GM21515 (cell line): ENCODE measurements at regions not wholly inside any gene's neighbourhood (a gene's known extent, or its start where the extent isn't known, plus 50 kb on each side); places are given as distances from the start of the nearest gene placed in this dataset.

Experiments
- ATAC-seq: cut with Tn5 transposase; IDR thresholded peaks from one replicate; pipeline ENCODE4 v1.9.1; 2021; ENCODE audit not compliant: unreplicated experiment

DNA sequence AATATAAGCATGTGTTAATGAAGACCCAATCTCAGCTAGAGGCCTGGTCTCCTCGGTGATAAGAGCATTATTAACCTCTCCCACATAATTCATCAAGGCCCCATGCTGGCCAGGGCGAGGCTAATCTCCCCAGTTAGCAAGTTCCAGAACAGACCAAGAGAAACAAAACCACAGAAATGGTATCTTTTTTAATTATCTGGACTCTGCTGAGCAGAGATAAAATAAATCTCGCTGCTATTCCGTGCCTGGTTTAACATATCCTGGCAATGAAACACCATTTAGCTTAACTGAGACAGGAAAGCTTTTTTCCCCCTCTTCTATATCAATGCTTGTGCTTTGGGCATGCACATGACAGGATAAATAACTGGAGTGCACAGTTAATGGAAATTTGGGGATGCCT, 72.5 kb upstream of the ARHGEF3 start:
- ATAC-seq, result no peak

DNA sequence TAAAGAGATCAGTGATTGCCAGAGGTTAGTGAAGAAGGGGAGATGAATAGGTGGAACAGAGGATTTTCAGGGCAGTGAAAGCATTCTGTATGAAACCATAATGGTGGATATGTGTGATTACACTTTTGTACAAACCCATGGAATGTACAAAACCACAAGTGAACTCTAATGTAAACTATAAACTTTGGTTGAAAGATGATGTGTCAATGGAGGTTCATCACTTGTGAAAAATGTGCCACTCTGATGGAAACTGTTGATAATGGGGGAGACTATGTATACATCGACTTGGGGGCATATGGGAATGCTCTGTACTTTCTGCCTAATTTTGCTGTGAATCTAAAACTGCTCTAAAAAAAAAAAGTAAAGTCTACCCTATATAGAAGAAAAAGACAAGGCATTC, 68.7 kb upstream of the ARHGEF3 start:
- no peak for ATAC-seq

DNA sequence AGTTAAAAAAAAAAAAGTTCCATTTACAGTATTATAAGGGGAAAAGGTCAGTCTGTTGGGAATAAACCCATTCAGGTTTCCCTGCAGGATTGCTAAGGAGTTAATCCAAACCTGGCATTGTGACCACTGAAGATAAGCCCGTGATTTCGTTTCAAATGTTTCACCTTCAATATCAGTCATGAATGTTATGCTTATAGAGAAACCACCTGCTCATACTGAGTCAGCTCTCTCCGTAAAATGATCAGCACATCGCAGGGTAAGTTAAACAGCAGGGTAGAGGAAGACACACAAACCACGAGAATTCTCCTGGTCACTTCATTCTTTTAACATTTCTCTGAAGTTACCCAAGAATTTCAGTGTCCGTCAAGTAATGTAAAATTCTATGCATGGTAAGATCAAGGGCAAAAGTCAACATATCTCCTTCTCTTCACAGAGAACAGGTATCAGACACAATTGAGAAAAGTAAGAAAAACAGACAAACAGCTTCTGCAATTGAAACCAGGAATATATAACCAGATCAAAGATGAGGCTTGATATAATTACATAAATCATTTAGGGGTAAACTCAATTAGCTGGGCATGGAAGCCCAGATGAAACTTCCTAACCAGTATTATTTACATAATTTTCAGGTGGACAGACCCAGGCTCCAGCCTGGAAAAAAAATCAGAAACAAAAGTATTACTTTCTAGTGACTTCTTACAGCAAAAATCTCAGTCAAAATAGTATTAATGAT, 67.6 kb upstream of the ARHGEF3 start:
- ATAC-seq, result no peak

DNA sequence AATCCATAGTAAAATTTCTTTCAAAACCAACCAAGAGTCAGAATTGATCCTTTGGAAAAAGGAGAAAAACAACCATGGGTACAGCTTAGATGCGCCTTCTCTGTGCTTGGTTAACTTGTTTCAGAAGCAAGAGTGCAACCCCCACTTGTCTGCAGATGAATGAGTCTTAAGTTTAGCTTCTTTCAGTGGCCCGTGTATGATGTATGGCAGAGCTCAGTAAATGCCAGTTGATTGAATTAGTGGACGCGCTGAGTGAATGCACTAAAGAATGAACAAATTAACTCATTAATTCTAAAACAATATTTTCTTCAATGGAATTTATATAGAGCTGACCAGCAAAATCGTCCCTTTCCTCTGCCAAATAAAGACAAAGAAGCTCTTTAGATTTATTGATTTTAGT, 67.0 kb upstream of the ARHGEF3 start:
- ATAC-seq, result no peak

DNA sequence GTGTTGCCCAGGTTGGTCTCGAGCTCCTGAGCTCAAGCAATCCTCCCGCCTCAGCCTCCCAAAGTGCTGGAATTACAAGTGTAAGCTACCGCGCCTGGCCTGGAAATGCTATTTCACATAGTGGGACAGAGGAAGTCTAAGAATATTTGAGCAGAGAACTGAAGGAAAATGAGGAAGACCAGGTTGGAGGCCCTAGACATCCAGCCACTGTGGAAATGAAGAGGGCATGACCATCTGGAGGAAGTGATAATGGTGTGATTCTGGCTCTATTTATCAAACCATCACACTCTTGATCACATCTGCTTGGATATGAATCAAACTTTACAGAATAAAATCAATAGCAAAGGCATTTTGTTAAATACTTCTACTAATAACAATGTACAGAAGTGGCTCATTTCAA, 65.9 kb upstream of the ARHGEF3 start:
- ATAC-seq, result no peak

DNA sequence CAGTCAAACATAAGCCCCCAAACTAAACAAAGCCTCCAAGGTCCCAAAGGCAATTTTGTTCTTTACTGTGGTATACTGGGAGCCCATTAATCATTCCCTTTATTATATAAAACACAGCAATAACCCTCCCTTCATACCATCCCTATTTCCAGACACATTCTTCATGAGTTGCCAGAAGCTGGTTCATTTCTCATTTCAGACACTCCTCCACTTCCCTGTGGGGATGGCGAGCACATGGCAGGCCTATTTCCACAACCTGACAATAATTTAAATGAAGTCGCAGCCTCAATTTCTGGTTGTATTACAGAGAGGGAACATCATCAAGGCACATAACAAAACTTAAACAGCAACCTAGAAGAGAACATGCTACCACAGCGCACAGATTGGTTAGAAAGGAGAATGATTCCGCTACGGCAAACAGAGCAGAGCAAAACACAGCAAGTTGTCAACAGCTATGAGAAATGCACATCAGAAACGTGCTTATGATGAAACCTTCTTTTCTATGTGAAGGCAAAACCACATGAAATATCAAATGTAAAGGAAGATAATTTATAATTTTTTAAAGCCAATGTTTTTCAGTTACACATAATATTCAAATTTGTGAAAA, 63.3 kb upstream of the ARHGEF3 start:
- ATAC-seq, result no peak

DNA sequence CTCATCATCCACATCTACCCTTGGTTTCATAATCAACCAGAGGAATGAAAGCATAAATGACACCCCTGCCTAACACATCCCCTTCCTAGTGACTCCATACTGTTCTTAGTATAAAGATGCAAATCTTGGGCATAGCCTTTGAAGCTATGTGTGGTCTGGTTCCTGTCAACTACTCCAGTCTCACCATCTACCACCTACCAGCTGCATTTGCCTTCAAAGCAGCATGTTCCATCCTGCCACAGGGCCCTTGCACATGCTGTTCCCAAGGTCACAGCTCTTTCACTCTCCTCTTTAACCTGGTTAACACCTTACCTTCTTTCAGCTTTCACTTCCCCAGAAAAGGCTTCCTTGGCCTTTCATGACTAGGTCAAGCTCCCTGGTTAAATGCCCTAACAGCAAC, 62.3 kb upstream of the ARHGEF3 start:
- no peak for ATAC-seq

DNA sequence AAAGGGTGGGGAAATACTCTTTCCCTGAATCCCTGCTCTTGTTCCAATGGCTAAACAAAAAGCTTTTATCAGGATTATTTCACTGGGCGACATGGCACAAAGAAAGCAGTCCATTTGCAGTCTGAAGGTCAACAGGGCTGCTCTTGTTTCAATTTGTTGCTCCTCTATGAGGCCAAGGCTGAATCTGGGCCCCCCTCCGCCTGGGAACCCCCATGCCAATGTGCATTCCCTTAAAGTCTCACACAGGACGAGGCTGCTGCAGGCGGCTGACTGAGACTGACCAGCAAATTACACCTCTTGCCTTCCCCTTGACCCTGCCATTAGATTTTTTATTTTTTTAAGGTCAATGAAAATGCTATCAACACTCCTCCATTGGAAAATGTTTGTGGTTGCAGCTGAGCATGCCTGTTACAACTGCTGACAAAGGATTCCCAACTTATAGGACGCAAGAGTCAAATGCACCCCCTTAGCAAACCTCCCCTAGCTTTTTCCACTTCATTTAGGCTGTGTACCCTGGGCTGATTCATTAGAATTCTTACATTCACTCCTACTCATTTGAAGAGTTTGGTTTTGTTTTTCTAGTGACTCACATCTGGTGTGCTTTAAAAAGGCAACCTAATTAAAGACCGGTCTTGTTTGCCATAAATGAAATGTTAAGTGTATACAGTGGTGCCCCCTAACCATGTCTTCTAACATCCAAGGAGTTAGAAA, 60.8 kb upstream of the ARHGEF3 start:
- ATAC-seq, result no peak

DNA sequence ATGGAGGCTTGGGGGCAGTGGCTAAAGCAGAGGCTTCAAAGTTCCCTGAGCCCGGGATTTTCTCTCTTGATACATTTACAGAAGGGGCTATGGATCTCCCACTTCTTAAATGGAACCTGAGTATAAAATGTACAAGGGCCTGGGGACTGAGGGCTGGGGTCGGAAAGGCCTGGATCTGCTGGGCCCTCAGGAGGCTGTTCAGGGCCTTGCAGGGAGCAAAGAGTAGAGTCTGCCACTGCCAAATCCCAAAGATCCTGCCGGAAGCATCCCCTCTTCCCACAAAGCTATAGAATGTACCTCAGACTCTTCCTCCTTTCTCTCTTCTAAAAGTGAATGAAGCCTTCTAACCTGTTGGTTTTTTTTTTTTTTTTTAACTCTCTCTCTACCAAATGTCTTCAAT, 59.8 kb upstream of the ARHGEF3 start:
- ATAC-seq, result no peak

DNA sequence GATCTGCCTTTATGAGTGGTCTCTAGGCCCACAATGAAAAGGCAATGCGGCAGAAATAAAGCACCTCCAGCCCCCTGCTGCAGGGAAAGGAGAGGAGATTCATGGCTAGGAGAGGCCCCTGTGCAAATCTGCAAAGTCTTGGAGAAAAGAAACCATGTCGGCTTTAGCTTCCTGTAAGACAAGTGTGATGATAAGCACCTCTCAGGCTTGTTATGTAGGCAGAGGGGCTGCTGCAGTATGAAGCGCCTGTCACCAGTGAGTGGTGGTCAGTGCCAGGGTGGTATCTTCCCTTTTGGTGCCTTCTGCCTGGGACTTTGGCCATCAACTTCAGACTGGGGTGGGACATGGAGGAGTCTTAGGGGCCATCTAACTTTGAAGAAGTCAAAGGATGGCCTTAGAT, 59.2 kb upstream of the ARHGEF3 start:
- no peak for ATAC-seq

DNA sequence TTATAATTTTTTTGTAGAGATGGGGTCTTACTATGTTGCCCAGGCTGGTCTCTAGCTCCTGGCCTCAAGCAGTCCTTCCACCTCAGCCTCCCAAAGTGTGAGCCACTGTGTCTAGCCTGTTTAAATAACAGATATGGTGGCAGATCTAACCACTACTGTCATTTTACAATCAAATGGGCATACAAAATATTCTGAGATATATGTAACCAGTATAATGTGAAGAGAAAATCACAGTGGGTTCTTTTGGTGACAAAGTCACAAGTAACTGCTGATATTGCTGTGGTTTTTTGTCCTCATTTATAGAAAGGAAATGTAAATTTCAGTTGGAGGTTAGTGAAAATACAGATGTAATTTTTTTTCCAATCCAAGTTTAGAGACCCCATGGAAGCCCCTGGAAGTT, 58.6 kb upstream of the ARHGEF3 start:
- ATAC-seq, result no peak

DNA sequence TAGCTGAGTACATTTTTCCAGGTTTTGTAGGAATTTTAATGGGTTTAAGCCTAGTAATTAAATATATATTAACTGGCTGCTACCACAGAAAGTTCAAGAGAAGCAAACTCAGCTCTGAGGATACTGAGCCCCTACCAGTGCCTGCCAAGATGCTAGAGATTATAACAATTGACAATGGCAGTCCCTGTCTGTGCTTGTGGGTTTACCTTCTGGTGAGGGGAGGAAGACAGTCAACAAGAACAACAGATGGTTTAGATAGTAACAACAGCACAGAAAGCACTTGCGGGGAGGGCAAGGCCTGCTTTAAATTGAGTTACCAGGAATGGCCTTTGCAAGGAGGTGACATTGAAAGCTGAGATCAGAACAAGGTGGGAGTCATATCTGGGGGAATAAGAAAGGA, 56.6 kb upstream of the ARHGEF3 start:
- no peak for ATAC-seq

DNA sequence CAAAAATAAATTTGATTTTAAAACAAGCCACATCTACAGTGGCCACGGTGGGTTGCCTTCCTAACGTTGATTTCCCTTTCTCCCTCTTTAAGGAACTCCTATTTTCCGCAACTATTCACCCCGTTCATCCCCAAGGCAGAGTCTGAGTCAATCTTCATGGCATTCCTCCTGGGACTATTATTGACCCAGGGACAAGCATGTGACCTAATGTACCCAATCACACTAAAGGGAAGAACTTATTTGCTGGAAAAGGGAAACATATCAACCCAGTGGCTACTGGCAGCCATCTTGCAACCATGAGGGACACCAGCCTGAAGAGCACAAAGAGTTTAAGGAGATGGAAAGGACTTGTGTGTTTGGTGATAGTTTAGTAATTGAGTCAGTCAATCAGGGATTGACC, 55.4 kb upstream of the ARHGEF3 start:
- no peak for ATAC-seq

DNA sequence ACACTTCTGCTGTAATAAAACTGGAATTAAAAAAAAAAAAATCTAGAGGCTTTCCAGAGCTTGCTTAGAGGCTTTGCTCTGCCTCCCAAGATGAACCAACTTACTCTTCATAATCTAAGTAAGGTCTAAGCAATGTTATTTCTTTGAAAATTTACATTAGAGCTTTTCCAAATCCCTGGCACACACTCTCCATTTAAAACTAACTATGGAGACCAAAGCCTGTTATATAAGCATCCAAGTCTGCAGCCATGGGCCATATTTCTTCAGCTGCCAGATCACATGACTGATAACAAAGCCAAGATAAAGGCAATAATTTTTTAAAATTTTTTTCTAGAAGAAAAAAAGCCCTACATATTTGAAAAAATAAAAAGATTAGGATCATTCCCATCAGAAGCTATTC, 55.0 kb upstream of the ARHGEF3 start:
- ATAC-seq, result no peak

DNA sequence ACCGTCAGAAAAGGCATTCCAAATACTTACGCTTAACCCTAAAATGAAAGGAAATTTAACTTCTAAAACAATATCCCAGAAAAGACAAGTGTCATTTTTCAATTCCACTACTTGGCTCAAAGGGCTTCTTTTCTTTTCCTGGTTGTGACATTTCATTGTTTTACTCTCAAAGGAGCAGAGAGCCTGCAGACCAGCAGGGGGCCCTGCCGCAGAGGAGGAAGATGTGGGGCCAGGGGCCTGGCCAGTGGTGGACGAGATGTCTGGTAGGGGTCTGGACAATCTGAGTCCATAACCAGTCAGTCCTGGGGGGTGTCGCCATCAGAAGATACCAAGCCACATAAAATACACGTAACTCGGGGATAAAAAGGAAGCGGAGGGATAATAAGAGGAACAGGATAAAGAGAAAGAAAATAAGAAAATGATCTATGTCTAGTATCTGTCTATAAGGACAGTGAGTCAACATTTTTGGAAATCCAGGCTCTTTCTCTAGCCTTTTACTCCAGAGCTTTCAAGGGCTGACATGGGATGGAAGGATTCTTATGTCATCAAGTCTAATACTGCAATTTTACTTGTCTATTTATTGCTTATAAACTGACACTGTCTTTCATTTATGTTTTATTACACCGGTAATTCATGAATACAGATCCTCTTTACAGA, 54.2 kb upstream of the ARHGEF3 start:
- ATAC-seq, result no peak

DNA sequence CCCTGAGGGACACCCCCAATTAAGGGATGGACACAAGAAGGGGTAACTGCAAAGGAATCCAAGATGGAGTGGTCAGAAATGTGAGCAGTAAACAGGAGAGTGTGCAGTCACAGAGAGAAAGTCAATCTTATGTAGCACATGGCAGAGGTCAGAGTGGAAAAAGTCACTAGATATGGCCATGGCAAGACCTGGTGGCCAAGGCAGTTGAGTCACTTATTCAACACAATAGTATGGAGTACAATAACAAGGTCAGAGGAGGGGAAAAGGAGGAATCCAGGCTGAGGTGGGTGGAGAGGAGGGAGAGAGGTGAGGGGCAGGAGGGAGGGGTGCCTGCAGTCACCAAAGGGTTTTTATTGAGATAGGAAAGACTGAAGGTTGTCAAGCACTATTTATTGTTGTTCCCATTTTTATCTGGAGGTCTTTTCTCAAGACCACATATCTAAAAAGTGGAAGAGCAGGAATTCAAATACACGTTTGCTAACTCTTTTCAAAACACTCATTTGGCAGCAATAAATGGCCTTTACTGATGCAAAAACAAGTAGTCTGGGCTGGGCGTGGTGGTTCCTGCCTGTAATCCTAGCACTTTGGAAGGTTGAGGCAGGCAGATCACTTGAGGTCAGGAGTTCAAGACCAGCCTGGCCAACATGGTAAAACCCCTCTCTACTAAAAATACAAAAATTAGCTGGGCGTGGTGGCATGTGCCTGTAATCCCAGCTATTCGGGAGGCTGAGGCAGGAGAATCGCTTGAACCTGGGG, 53.3 kb upstream of the ARHGEF3 start:
- ATAC-seq, result no peak

DNA sequence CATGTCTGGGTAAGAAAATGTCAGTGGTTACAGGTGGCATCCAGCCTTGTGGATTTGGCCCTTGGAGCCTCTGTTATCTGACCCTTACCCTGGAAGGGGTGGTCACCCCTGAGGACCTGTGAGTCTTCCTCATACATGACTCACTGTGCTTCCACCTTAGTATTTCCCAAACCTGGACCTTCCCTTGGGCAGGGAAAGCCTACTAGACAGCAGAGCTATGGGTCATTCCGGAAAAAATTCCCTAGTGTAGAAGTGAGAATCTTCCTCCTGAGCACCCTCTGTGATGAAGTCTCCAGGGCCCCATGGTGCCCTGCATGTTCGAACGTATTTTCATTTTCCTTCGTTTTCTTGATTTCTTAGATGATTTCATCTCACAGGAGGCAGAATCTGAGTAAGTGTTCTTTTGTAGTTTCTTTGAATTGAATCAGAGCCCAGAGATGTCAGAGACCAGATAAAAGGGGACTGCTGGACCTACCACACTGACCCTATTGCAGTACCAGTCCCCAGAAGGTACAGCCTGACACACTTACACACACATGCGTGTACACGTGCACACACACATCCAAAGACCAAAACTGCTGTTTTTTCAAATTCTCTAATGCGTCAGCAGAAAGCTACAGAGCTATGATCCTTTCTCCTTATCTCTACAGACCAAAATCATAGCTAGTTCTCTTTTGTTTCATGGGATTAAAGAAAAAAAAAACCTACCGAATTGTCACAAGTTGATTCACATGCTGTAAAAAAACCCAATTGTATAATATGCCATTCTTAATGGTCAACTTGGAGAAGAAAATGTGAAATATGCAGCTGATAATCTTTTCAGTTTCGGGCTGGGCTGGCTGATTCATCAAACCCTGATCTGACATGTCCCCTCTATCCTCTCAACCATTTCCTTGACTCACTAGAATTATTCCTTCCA, 50.5 kb upstream of the ARHGEF3 start:
- no peak for ATAC-seq
